ENCODE measurements at regions not wholly inside any gene's neighbourhood (a gene's known extent, or its start where the extent isn't known, plus 50 kb on each side); places are given as distances from the start of the nearest gene placed in this dataset.

- TF ChIP-seq POLR2A (IDR thresholded peaks at IDR 0.05; ENCODE audit: low read depth, low read length) (no peak), TAF1 (IDR thresholded peaks at IDR 0.05; ENCODE audit: borderline replicate concordance, low read depth, low read length) (no peak), POLR2AphosphoS5 (IDR thresholded peaks at IDR 0.05; ENCODE audit: low read depth, low read length) (no peak)
Measured at GRCh38 chr20:24045621-24046318, 57.2 kb upstream of the GGTLC1 start.
